ENCODE measurements at regions not wholly inside any gene's neighbourhood (a gene's known extent, or its start where the extent isn't known, plus 50 kb on each side); places are given as distances from the start of the nearest gene placed in this dataset.

GRCh38 chr4:43339435-43339834, 446.9 kb downstream of the GRXCR1 start:
- dilution Hi-C loops (cut with MboI; ENCODE audit: extremely low pct_ligation_motif_present, low sequenced_read_pairs), result no loop called here
- Histone ChIP-seq H3K4me2 (ENCODE audit: control insufficient read depth, extremely low read depth, insufficient read depth, low read depth, low read length) (no peak overlapping the region), H3K9ac (ENCODE audit: control insufficient read depth, extremely low read depth, insufficient read depth, low read length) (no peak overlapping the region), H2AFZ (ENCODE audit: control insufficient read depth, low read length) (no peak overlapping the region), H3K9me1 (ENCODE audit: control insufficient read depth, extremely low read depth, insufficient read depth, low read length) (no peaks in the 10 kb centered on the region), H3K79me2 (ENCODE audit: control insufficient read depth, insufficient read depth, low read length) (no peaks in the 10 kb centered on the region), H3K36me3 (ENCODE audit: control insufficient read depth in 2 of 2, extremely low read depth in 1 of 2, insufficient read depth in 2 of 2, low read length in 2 of 2) (no peaks in the 10 kb centered on the region), H3K27me3 (ENCODE audit: control insufficient read depth, extremely low read depth, insufficient read depth, low read length) (no peaks in the 10 kb centered on the region), H4K20me1 (ENCODE audit: control insufficient read depth, extremely low read depth, insufficient read depth, low read length) (no peaks in the 10 kb centered on the region), H3K4me3 (ENCODE audit: control insufficient read depth in 2 of 3, extremely low read depth in 1 of 3, insufficient read depth in 2 of 3, low read depth in 1 of 3, low read length in 3 of 3) (no peak overlapping the region), H3K9me3 (ENCODE audit: control insufficient read depth, low read depth, low read length) (no peaks in the 10 kb centered on the region), H3K4me1 (ENCODE audit: control insufficient read depth, extremely low read depth, insufficient read depth, low read length) (peaks cover 9% of the 10 kb centered on the region), H3K27ac (ENCODE audit: control insufficient read depth, insufficient read depth, low read length) (peak overlapping the region; percentile 56)
- TF ChIP-seq EZH2 (IDR thresholded peaks at IDR 0.05; ENCODE audit: low read length) (no peak), CTCF (optimal IDR thresholded peaks at IDR 0.05 in 1 of 3, IDR thresholded peaks at IDR 0.05 in 1 of 3, conservative IDR thresholded peaks at IDR 0.05 in 1 of 3; ENCODE audit: extremely low read depth in 1 of 3, insufficient read depth in 2 of 3, low read length in 3 of 3) (no peak)
- DNase-seq (ENCODE audit: low read depth, low spot score) (peak; percentile 49), FAIRE-seq (peak; percentile 71)

- Histone ChIP-seq H3K27ac (ENCODE audit: control insufficient read depth, insufficient read depth, low read length) (no peak overlapping the region), H3K79me2 (ENCODE audit: control insufficient read depth, insufficient read depth, low read length) (no peaks in the 10 kb centered on the region), H3K9me1 (ENCODE audit: control insufficient read depth, extremely low read depth, insufficient read depth, low read length) (no peaks in the 10 kb centered on the region), H3K4me1 (ENCODE audit: control insufficient read depth, extremely low read depth, insufficient read depth, low read length) (peaks cover 9% of the 10 kb centered on the region), H3K4me2 (ENCODE audit: control insufficient read depth, extremely low read depth, insufficient read depth, low read depth, low read length) (no peak overlapping the region), H3K9ac (ENCODE audit: control insufficient read depth, extremely low read depth, insufficient read depth, low read length) (no peak overlapping the region), H2AFZ (ENCODE audit: control insufficient read depth, low read length) (peak overlapping the region; percentile 54), H4K20me1 (ENCODE audit: control insufficient read depth, extremely low read depth, insufficient read depth, low read length) (no peaks in the 10 kb centered on the region), H3K36me3 (ENCODE audit: control insufficient read depth in 2 of 2, extremely low read depth in 1 of 2, insufficient read depth in 2 of 2, low read length in 2 of 2) (no peaks in the 10 kb centered on the region), H3K27me3 (ENCODE audit: control insufficient read depth, extremely low read depth, insufficient read depth, low read length) (no peaks in the 10 kb centered on the region), H3K4me3 (ENCODE audit: control insufficient read depth in 2 of 3, extremely low read depth in 1 of 3, insufficient read depth in 2 of 3, low read depth in 1 of 3, low read length in 3 of 3) (no peak overlapping the region), H3K9me3 (ENCODE audit: control insufficient read depth, low read depth, low read length) (no peaks in the 10 kb centered on the region)
- no peak for FAIRE-seq
- TF ChIP-seq EZH2 (IDR thresholded peaks at IDR 0.05; ENCODE audit: low read length) (no peak), CTCF (optimal IDR thresholded peaks at IDR 0.05 in 1 of 3, IDR thresholded peaks at IDR 0.05 in 1 of 3, conservative IDR thresholded peaks at IDR 0.05 in 1 of 3; ENCODE audit: extremely low read depth in 1 of 3, insufficient read depth in 2 of 3, low read length in 3 of 3) (no peak)
- dilution Hi-C loops (cut with MboI; ENCODE audit: extremely low pct_ligation_motif_present, low sequenced_read_pairs), result no loop called here
- DNase-seq (ENCODE audit: low read depth, low spot score), result no peak
These were observed 449.2 kb downstream of the GRXCR1 start for GRCh38 chr4:43341741-43342140.

All from keratinocyte (primary cell).